ENCODE measurements at regions not wholly inside any gene's neighbourhood (a gene's known extent, or its start where the extent isn't known, plus 50 kb on each side); places are given as distances from the start of the nearest gene placed in this dataset.

DNA sequence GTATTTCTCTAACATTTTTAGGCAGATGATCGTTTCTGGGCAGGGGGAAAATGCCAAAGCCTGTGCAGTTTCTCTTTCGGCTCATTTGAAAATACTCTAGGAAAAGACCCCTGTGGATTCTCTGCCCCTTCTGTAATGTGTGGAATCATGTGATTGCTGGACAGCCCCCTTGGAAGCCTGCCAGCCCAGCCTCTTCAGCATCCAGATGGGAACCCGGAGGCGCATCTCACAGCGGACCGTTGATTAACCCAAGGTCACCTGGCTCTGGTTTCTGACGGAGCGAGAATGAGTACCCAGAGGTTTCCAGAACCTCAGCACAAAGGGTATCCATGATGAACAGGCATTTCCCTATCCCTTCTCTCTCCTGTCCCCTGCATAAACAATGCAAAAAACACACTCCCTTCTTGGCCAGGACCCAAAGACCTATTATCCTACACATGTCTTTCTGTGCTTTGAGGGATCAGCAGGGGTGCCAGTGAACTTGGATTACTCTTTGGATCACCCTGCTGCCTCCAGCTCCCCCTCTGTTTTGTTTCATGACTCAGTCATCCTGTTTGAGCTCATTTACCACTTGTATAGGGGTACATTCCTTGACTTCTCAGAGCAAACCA, 957.1 kb upstream of the RBFOX1 start:
- TF ChIP-seq TAF1 (IDR thresholded peaks at IDR 0.05; ENCODE audit: borderline replicate concordance, insufficient read depth, low read length) (no peak), FOXP2 (optimal IDR thresholded peaks at IDR 0.05; ENCODE audit: borderline replicate concordance, extremely low read depth, extremely low read length, insufficient read depth) (no peak), POLR2AphosphoS5 (IDR thresholded peaks at IDR 0.05; ENCODE audit: low read depth, low read length) (no peak), SIN3A (IDR thresholded peaks at IDR 0.05; ENCODE audit: borderline replicate concordance, insufficient read depth, low read length) (no peak)
- TF ChIP-seq, protein P1, sequence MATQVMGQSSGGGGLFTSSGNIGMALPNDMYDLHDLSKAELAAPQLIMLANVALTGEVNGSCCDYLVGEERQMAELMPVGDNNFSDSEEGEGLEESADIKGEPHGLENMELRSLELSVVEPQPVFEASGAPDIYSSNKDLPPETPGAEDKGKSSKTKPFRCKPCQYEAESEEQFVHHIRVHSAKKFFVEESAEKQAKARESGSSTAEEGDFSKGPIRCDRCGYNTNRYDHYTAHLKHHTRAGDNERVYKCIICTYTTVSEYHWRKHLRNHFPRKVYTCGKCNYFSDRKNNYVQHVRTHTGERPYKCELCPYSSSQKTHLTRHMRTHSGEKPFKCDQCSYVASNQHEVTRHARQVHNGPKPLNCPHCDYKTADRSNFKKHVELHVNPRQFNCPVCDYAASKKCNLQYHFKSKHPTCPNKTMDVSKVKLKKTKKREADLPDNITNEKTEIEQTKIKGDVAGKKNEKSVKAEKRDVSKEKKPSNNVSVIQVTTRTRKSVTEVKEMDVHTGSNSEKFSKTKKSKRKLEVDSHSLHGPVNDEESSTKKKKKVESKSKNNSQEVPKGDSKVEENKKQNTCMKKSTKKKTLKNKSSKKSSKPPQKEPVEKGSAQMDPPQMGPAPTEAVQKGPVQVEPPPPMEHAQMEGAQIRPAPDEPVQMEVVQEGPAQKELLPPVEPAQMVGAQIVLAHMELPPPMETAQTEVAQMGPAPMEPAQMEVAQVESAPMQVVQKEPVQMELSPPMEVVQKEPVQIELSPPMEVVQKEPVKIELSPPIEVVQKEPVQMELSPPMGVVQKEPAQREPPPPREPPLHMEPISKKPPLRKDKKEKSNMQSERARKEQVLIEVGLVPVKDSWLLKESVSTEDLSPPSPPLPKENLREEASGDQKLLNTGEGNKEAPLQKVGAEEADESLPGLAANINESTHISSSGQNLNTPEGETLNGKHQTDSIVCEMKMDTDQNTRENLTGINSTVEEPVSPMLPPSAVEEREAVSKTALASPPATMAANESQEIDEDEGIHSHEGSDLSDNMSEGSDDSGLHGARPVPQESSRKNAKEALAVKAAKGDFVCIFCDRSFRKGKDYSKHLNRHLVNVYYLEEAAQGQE (IDR thresholded peaks at IDR 0.05; ENCODE audit: insufficient read depth in 1 of 2, low read depth in 2 of 2, low read length in 2 of 2) = no peak

GRCh38 chr16:6374821-6375220, 957.8 kb upstream of the RBFOX1 start:
- TF ChIP-seq POLR2AphosphoS5 (IDR thresholded peaks at IDR 0.05; ENCODE audit: low read depth, low read length) (no peak), TAF1 (IDR thresholded peaks at IDR 0.05; ENCODE audit: borderline replicate concordance, insufficient read depth, low read length) (no peak), SIN3A (IDR thresholded peaks at IDR 0.05; ENCODE audit: borderline replicate concordance, insufficient read depth, low read length) (no peak), FOXP2 (optimal IDR thresholded peaks at IDR 0.05; ENCODE audit: borderline replicate concordance, extremely low read depth, extremely low read length, insufficient read depth) (no peak)
- TF ChIP-seq, protein P1 (IDR thresholded peaks at IDR 0.05; ENCODE audit: insufficient read depth in 1 of 2, low read depth in 2 of 2, low read length in 2 of 2) = no peak

DNA sequence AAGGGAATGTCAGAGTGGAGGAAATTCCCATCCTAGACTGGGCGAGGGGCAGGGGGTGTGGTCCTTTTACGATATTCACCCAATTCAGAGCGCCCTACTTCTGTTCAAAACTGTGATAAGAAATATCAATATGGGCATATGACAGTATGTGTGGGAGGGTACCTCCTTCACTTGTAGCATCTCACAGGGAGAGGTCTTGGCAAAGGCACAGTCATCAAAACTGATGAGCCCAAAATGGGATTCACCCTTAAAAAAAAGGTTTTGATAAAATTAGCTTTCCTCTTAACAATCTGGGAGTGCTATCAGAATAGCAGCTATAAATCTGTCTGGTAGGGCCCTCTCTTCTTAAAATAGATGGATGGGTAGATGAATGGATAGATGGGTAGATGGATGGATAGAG, 967.8 kb upstream of the RBFOX1 start:
- no peak for TF ChIP-seq TAF1 (IDR thresholded peaks at IDR 0.05; ENCODE audit: borderline replicate concordance, insufficient read depth, low read length)
- TF ChIP-seq, protein P1 (IDR thresholded peaks at IDR 0.05; ENCODE audit: insufficient read depth in 1 of 2, low read depth in 2 of 2, low read length in 2 of 2) = no peak
- no peak for TF ChIP-seq SIN3A (IDR thresholded peaks at IDR 0.05; ENCODE audit: borderline replicate concordance, insufficient read depth, low read length)
- TF ChIP-seq FOXP2 (optimal IDR thresholded peaks at IDR 0.05; ENCODE audit: borderline replicate concordance, extremely low read depth, extremely low read length, insufficient read depth) = no peak
- no peak for TF ChIP-seq POLR2AphosphoS5 (IDR thresholded peaks at IDR 0.05; ENCODE audit: low read depth, low read length)

GRCh38 chr16:6363896-6364607, 968.6 kb upstream of the RBFOX1 start:
- TF ChIP-seq TAF1 (IDR thresholded peaks at IDR 0.05; ENCODE audit: borderline replicate concordance, insufficient read depth, low read length) (no peak), SIN3A (IDR thresholded peaks at IDR 0.05; ENCODE audit: borderline replicate concordance, insufficient read depth, low read length) (no peak), POLR2AphosphoS5 (IDR thresholded peaks at IDR 0.05; ENCODE audit: low read depth, low read length) (no peak), FOXP2 (optimal IDR thresholded peaks at IDR 0.05; ENCODE audit: borderline replicate concordance, extremely low read depth, extremely low read length, insufficient read depth) (no peak)
- TF ChIP-seq, protein P1 (IDR thresholded peaks at IDR 0.05; ENCODE audit: insufficient read depth in 1 of 2, low read depth in 2 of 2, low read length in 2 of 2) = no peak
